Fibroblast of peridontal ligament (primary cell): ENCODE measurements at regions not wholly inside any gene's neighbourhood (a gene's known extent, or its start where the extent isn't known, plus 50 kb on each side); places are given as distances from the start of the nearest gene placed in this dataset.

Source experiments
- DNase-seq: peaks from one replicate; pipeline ENCODE4 v3.0.0-alpha.2; 2010; ENCODE audit errors: extremely low read depth

DNA sequence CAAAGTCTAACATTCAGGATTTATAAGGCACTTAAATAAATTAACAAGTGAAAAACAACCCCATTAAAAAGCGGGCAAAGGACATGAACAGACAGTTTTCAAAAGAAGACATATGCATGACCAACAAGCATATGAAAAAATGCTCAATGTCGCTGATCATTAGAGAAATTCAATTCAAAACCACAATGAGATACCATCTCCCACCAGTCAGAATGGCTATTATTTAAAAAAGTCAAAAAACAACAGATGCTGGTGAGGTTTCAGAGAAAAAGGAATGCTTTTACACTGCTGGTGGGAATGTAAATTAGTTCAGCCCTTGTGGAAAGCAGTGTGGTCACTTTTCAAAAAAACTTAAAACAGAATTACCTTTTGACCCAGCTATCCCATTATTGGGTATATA is 60.7 kb upstream of the BDKRB2 start:
- DNase-seq: no peak

DNA sequence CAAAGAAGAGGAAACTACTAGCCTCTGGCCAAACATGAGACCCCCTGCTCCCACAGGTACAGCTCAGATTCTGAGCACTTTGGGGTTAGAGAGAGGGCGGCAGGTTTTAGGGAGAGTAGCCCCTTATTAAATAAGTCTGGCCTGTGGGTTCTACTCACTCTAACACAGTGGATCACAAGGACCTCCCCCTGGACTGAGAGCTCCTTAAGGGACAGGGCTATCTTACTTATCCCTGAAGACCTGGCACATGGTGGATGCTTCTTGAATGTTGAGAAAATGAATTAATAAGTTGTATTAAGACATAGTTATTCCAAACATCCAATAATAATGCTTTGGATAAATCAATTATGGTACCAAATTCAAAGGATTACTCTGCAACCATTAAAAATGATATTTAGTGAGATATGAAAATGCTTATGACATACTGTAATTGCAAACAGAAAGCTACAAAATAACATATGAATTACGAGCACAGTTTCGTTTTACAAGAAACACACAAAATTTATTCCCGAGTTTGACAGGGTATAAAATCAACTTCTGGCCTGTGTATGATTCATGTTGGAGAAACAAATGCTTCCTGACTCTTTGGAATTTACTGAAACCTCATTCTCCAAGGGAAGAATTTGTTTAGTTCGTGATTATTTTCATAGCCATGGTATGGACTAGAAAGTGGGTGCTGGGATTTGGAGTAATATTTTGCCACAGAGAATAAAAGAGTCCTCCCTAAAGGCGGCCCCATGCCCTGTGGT is 59.3 kb upstream of the BDKRB2 start:
- peak; percentile 97 for DNase-seq

DNA sequence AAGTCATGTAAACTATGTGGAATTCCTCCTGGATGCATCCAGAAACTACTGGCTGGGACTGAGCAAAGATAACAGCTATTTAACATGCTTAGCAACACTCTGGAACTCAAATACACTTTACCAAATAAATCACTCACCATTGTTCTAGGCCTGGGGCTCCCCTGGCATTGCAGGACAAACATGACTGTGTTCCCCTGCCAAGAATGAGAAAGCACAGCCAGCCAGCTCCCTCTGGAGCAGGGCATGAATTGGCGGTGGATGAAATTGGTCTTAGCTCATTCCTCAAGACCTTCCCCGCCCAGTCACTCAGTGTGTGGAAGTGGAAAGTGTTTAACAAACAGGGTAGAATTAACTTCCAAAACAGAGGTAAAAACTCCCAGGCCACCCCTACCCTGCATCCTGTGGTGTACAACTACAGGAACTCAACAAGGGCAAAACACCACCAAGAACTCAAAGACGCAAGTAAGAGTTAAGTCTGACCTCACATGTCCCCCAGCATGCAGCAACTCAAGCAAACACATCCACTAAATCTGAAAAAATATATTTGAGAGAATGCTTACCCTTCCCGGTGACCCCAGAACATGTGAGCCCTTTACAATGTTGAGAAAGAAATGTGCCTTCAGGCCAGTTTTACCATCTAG is 58.4 kb upstream of the BDKRB2 start:
- peak; percentile 94 for DNase-seq

DNA sequence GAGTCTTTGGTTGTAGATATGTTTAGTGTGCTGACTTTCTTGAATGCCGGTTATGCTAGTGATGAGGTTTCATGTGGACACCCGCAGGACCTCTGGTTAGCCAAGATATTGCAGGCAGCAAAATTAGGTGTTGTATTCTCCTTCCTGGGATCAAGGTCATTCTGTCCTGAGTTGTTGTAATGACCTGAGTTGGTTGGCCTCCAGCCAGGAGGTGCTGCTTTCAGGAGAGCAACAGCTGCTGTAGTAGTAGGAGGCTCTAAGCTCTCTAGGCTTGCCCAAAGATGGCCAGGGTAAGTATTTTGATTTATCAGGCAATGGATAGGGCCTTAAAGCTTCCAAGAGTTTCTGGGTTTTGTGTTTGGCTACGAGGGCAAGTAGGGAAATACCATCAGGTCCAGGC is 56.0 kb upstream of the BDKRB2 start:
- no peak for DNase-seq

DNA sequence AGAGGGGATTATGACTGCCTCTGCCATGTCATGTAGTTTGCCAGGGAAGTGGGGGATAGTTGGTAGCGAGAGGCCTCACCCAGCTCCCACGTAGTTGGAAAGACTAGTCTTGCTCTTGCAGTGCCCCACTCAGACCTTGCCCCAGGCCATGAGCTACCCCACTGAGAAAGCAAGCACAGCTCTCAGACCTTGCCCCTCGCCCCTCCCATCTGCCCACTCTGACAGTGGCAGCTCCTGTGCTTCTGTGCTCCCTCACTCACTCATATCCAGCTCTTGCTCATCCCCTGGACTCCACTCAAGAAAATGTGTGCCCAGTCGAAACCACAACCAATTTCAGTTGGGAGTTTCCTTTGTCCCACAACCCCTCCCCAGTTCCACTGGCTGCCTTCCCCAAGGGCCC is 55.5 kb upstream of the BDKRB2 start:
- no peak for DNase-seq

DNA sequence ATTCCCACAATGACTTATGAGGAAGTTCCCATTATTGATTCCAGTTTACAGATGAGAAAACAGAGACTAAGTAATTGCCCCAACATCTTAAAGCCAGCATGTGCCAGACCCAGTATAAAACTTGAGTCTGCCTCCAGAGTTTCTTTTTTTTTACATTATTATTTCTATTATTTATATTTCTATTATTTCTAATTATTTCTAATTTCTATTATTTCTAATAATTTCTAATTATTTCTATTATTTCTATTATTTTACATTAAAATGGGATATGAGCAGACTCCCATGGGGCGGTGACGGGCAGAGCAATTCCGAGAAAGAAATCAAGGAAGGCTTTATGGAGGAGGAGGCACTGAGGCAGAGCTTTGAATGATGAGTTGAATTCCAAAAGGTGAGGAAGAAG is 54.4 kb upstream of the BDKRB2 start:
- no peak for DNase-seq

DNA sequence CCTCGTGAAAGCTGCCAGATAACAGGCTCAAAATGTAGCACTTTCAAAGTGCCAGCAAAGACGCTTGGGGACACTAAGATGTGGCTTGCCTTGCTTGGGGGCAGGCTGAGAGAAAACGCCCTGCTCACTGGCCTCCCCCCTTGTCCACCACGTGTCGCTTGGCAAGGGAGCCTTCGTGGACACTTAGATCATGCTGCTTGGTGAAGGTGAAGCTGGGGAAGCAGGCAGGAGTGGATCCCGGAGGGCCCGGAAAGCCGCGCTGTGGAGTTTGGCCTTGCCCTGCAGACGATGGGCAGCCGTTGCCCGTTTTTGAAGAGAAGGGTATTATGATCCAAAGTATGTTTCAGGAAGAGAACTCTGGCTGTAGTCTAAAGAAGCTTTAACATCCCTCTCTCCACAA is 53.4 kb upstream of the BDKRB2 start:
- DNase-seq: no peak

DNA sequence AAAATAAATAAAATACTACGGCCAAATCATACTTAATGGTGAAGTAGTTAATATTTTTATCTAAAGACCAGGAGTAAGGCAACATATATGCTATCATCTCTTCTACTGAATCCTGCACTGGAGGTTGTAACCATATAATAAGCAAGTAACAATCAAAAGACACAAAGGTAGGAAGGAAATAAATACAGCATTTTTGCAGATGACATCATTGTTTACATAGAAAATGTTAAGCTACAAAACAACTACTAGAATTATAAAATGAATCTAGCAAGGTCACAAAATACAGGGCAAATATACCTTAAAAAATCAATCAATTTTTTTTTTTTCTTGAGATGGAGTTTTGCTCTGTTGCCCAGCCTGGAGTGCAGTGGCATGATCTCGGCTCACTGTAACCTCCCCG is 51.6 kb upstream of the BDKRB2 start:
- DNase-seq: no peak
